ENCODE measurements at regions not wholly inside any gene's neighbourhood (a gene's known extent, or its start where the extent isn't known, plus 50 kb on each side); places are given as distances from the start of the nearest gene placed in this dataset.

DNA sequence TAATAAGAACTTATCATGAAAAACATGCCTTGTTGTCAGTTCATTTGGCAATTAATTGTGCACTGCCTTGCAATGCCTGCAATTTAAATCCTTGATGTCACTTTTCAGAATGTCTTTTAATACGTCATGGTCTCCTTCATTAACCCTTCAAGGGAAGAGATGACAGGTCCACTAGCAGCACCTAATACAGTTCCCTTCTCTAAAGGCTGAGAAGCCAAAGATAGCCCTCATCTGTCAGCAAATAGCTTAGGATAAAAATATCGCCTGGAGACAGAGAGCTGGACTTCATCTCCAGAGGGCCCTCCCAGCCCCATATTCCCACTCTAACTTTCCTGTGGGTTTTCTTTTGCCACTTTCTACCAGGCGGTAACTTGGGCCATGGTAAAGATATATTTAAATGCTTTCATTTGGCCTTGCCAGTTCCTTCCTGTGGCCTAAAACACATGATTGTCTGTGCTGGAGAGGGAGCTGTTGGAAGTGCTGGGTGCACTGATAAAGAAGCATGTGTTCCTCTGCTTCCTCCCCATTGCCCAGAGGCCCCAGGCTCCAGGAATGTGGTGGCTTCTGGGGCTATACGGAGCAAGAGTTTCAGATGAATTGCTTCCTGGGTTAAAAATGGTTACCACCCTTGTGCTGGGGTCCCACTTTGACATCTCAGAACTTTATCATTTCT lies 76.3 kb upstream of the UMPS start:
- no peak overlapping the region for H3K27ac ChIP-seq
- H3K36me3 ChIP-seq = peaks cover 0 to 46% (median 0%) of the 10 kb centered on the region in 3 donors
- H3K27me3 ChIP-seq = no peaks in the 10 kb centered on the region
- H3K4me3 ChIP-seq = no peak overlapping the region
- H3K9me3 ChIP-seq = no peaks in the 10 kb centered on the region
- peaks cover 0 to 5% (median 0%) of the 10 kb centered on the region in 4 donors for H3K4me1 ChIP-seq
- TF ChIP-seq, protein P1, sequence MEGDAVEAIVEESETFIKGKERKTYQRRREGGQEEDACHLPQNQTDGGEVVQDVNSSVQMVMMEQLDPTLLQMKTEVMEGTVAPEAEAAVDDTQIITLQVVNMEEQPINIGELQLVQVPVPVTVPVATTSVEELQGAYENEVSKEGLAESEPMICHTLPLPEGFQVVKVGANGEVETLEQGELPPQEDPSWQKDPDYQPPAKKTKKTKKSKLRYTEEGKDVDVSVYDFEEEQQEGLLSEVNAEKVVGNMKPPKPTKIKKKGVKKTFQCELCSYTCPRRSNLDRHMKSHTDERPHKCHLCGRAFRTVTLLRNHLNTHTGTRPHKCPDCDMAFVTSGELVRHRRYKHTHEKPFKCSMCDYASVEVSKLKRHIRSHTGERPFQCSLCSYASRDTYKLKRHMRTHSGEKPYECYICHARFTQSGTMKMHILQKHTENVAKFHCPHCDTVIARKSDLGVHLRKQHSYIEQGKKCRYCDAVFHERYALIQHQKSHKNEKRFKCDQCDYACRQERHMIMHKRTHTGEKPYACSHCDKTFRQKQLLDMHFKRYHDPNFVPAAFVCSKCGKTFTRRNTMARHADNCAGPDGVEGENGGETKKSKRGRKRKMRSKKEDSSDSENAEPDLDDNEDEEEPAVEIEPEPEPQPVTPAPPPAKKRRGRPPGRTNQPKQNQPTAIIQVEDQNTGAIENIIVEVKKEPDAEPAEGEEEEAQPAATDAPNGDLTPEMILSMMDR (IDR thresholded peaks at IDR 0.05) = no peak
- no peak for TF ChIP-seq POLR2A (IDR thresholded peaks at IDR 0.05)
- DNase-seq = no peak

DNA sequence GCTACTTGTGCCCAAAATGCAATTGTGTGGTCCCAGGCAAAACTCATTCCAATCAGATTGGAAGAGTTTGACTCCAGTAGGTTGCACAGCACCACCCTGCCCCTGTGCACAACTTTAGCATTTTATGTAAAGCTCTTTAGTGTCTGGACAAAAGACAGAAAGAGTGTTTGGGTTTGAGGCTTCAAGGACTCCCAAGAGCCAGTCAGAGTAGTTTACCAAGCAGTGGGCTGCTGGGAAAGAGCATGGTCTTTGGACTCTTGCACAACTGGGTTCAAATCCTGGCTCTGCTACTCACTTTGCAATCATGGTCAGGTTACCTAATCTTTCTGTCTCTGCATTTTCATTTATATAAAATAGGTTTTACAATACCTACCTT lies 75.8 kb upstream of the UMPS start:
- H3K4me1 ChIP-seq = peaks cover 0 to 5% (median 0%) of the 10 kb centered on the region in 4 donors
- no peaks in the 10 kb centered on the region for H3K27me3 ChIP-seq
- TF ChIP-seq POLR2A (IDR thresholded peaks at IDR 0.05) = no peak
- TF ChIP-seq, protein P1 (IDR thresholded peaks at IDR 0.05) = no peak
- DNase-seq = peak in 1 of 3 donors; percentile 57
- H3K9me3 ChIP-seq = no peaks in the 10 kb centered on the region
- peaks cover 0 to 46% (median 0%) of the 10 kb centered on the region in 3 donors for H3K36me3 ChIP-seq
- H3K4me3 ChIP-seq = no peak overlapping the region
- H3K27ac ChIP-seq = no peak overlapping the region

DNA sequence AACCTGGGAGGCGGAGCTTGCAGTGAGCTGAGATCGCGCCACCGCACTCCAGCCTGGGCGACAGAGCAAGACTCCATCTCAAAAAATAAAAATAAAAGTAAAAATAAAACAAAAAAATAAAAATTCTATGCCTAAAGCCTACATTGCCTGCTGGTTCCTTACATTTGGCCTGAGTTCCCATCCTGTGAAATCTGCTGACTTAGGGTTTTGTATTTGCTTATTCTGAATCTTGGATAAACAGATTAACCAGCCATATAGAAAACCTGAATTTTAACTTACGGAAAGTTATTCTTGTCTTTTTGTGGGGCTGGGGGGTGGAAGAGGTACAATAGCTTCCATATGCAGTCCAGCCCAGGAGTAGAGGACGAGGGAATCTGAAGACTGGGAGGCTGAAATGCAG lies 73.7 kb upstream of the UMPS start:
- no peak for DNase-seq
- TF ChIP-seq POLR2A (IDR thresholded peaks at IDR 0.05) = no peak
- TF ChIP-seq, protein P1 (IDR thresholded peaks at IDR 0.05) = no peak
- Histone ChIP-seq H3K9me3 (no peaks in the 10 kb centered on the region), H3K4me1 (peaks cover 0 to 5% (median 0%) of the 10 kb centered on the region in 4 donors), H3K27me3 (no peaks in the 10 kb centered on the region), H3K36me3 (peaks cover 0 to 53% (median 0%) of the 10 kb centered on the region in 3 donors), H3K4me3 (no peak overlapping the region), H3K27ac (no peak overlapping the region)

DNA sequence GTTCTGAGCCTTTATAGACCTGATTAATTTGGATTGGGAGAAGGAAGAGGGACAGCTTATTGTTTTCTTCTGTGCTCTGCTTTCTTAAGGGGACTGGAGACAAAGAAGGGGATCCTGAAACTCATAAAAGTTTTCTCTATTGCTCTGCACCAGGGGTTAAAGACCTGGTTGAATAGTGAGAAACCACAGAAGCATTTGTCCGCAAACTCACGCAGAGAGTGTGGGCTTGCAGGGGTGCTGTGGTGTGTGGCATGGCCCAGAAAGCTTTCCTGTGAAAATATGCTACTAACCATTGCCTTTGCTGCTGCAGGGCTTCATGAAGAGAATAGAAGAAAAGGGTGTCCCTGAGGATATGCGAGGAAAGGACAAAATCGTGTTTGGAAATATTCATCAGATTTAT lies 73.1 kb upstream of the UMPS start:
- H3K4me1 ChIP-seq = peaks cover 0 to 5% (median 0%) of the 10 kb centered on the region in 4 donors
- no peak for TF ChIP-seq POLR2A (IDR thresholded peaks at IDR 0.05)
- H3K9me3 ChIP-seq = no peaks in the 10 kb centered on the region
- DNase-seq = no peak
- no peak overlapping the region for H3K4me3 ChIP-seq
- H3K27me3 ChIP-seq = no peaks in the 10 kb centered on the region
- H3K27ac ChIP-seq = no peak overlapping the region
- H3K36me3 ChIP-seq = peaks cover 0 to 54% (median 0%) of the 10 kb centered on the region in 3 donors

DNA sequence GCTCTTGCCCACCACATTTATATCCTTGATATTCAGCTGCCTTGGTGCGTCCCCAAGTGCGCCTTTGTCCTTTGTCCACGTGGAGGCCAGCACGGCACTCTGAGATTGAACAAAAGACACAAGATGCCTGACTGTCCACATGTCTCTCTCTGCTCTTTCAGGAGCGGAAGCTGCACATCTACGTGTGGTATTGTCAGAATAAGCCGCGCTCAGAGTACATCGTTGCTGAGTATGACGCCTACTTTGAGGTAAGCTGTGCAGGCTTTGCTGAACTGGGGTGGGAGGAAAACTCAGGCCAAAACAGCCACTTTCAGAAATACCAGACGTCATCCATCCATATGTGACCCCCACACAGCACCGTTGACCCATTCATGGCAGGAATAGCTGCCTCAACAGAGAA lies 72.0 kb upstream of the UMPS start:
- no peak for DNase-seq
- Histone ChIP-seq H3K4me1 (peaks cover 0 to 5% (median 0%) of the 10 kb centered on the region in 4 donors), H3K9me3 (no peaks in the 10 kb centered on the region), H3K36me3 (peaks cover 0 to 51% (median 0%) of the 10 kb centered on the region in 3 donors), H3K27ac (no peak overlapping the region), H3K4me3 (no peak overlapping the region), H3K27me3 (no peaks in the 10 kb centered on the region)
- TF ChIP-seq, protein P1 (IDR thresholded peaks at IDR 0.05) = no peak
- TF ChIP-seq POLR2A (IDR thresholded peaks at IDR 0.05) = no peak

DNA sequence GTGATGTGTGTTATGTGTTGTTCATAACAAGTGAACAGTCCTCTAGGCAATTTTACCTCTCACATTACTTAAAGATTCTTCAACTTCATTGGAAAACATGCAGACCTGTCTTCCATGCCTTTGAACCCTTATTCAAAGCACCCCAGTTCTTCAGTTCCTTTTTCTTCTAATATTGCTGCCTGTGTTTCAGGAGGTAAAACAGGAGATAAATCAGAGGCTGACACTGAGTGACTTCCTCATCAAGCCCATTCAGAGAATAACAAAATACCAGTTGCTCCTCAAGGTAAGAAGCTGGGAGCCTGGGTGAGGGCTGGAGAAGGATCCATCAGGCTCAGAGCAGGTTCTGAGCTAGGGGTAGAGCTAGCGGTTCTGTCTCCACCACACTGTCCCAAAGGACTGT lies 71.1 kb upstream of the UMPS start:
- no peaks in the 10 kb centered on the region for H3K9me3 ChIP-seq
- no peak for TF ChIP-seq POLR2A (IDR thresholded peaks at IDR 0.05)
- TF ChIP-seq, protein P1 (IDR thresholded peaks at IDR 0.05) = no peak
- peaks cover 0 to 3% (median 0%) of the 10 kb centered on the region in 4 donors for H3K4me1 ChIP-seq
- H3K36me3 ChIP-seq = peaks cover 0 to 51% (median 0%) of the 10 kb centered on the region in 3 donors
- no peak overlapping the region for H3K27ac ChIP-seq
- H3K27me3 ChIP-seq = no peaks in the 10 kb centered on the region
- H3K4me3 ChIP-seq = no peak overlapping the region
- no peak for DNase-seq

Data from Peyer's patch (tissue), 4 donors.